ENCODE measurements at regions not wholly inside any gene's neighbourhood (a gene's known extent, or its start where the extent isn't known, plus 50 kb on each side); places are given as distances from the start of the nearest gene placed in this dataset.

- Mint-ChIP-seq H3K36me3 (no peaks in the 10 kb centered on the region), H3K27ac (no peak overlapping the region), H3K9me3 (no peaks in the 10 kb centered on the region), H3K27me3 (ENCODE audit: low read depth) (no peaks in the 10 kb centered on the region), H3K4me3 (no peak overlapping the region), H3K4me1 (no peaks in the 10 kb centered on the region)
- DNase-seq (ENCODE audit: low spot score): no peak
- POLR2A ChIA-PET: no interaction called here
- no peak for ATAC-seq
- TF ChIP-seq GABPB1 (CRISPR knock-in tag; IDR thresholded peaks at IDR 0.05): no peak
- TF ChIP-seq ZNF317 (CRISPR knock-in tag; IDR thresholded peaks at IDR 0.05; ENCODE audit: borderline replicate concordance, low read depth): no peak
- TF ChIP-seq RELA (CRISPR knock-in tag; IDR thresholded peaks at IDR 0.05; ENCODE audit: borderline replicate concordance): no peak
- TF ChIP-seq AR (CRISPR knock-in tag; IDR thresholded peaks at IDR 0.05): no peak
- TF ChIP-seq FOXP4 (CRISPR knock-in tag; IDR thresholded peaks at IDR 0.05): no peak
- no peak for TF ChIP-seq GTF2I (CRISPR knock-in tag; conservative IDR thresholded peaks at IDR 0.05)
- TF ChIP-seq TP53 (CRISPR knock-in tag; IDR thresholded peaks at IDR 0.05): no peak
- no peak for TF ChIP-seq CREB1 (CRISPR knock-in tag; IDR thresholded peaks at IDR 0.05)
- TF ChIP-seq GRHL2 (CRISPR knock-in tag; IDR thresholded peaks at IDR 0.05; ENCODE audit: insufficient replicate concordance, severe bottlenecking): no peak
- no peak for TF ChIP-seq ZNF671 (CRISPR knock-in tag; IDR thresholded peaks at IDR 0.05)
- TF ChIP-seq ZMAT4 (CRISPR knock-in tag; IDR thresholded peaks at IDR 0.05): no peak
- TF ChIP-seq NR3C1 (CRISPR knock-in tag; conservative IDR thresholded peaks at IDR 0.05; ENCODE audit: low read depth): no peak
- TF ChIP-seq IRF1 (CRISPR knock-in tag; IDR thresholded peaks at IDR 0.05): no peak
- no peak for TF ChIP-seq FOXJ3 (CRISPR knock-in tag; IDR thresholded peaks at IDR 0.05; ENCODE audit: borderline replicate concordance)
- no peak for TF ChIP-seq MAX (CRISPR knock-in tag; IDR thresholded peaks at IDR 0.05)
- TF ChIP-seq USF2 (CRISPR knock-in tag; IDR thresholded peaks at IDR 0.05): no peak
- TF ChIP-seq ZNF396 (CRISPR knock-in tag; IDR thresholded peaks at IDR 0.05; ENCODE audit: borderline replicate concordance): no peak
- CTCF ChIA-PET: no interaction called here
Measured at GRCh38 chr18:67250776-67251424, 265.6 kb downstream of the DSEL start.

GRCh38 chr18:67243799-67244587, 272.5 kb downstream of the DSEL start:
- Mint-ChIP-seq H3K36me3 (no peaks in the 10 kb centered on the region), H3K9me3 (no peaks in the 10 kb centered on the region), H3K4me1 (peaks cover 2% of the 10 kb centered on the region; the same call in 1 of the 2 replicates), H3K27me3 (ENCODE audit: low read depth) (no peaks in the 10 kb centered on the region), H3K27ac (no peak overlapping the region), H3K4me3 (no peak overlapping the region)
- DNase-seq (ENCODE audit: low spot score) (no peak), ATAC-seq (no peak)
- ChIA-PET POLR2A (no interaction called here), CTCF (interaction anchor here (0.5 kb wide), 1 partner anchor 37 kb away, joined by 3 read pairs; no protein-coding TSS in a partner anchor)
- TF ChIP-seq ELF4 (CRISPR knock-in tag; IDR thresholded peaks at IDR 0.05; ENCODE audit: low read depth): no peak
- no peak for TF ChIP-seq SOX15 (CRISPR knock-in tag; IDR thresholded peaks at IDR 0.05)
- no peak for TF ChIP-seq HMGXB4 (CRISPR knock-in tag; IDR thresholded peaks at IDR 0.05)
- no peak for TF ChIP-seq ZBTB21 (CRISPR knock-in tag; IDR thresholded peaks at IDR 0.05; ENCODE audit: borderline replicate concordance)
- no peak for TF ChIP-seq EMX1 (CRISPR knock-in tag; IDR thresholded peaks at IDR 0.05)
- no peak for TF ChIP-seq FOXP4 (CRISPR knock-in tag; IDR thresholded peaks at IDR 0.05)
- TF ChIP-seq ZNF671 (CRISPR knock-in tag; IDR thresholded peaks at IDR 0.05): no peak
- TF ChIP-seq SP1 (CRISPR knock-in tag; conservative IDR thresholded peaks at IDR 0.05): no peak
